ENCODE measurements at regions not wholly inside any gene's neighbourhood (a gene's known extent, or its start where the extent isn't known, plus 50 kb on each side); places are given as distances from the start of the nearest gene placed in this dataset.
"Not testable (repeated sequence)": the region's sequence is repeated elsewhere in the genome, so short reads cannot be mapped to it uniquely, and the experiment has no call there.

DNA sequence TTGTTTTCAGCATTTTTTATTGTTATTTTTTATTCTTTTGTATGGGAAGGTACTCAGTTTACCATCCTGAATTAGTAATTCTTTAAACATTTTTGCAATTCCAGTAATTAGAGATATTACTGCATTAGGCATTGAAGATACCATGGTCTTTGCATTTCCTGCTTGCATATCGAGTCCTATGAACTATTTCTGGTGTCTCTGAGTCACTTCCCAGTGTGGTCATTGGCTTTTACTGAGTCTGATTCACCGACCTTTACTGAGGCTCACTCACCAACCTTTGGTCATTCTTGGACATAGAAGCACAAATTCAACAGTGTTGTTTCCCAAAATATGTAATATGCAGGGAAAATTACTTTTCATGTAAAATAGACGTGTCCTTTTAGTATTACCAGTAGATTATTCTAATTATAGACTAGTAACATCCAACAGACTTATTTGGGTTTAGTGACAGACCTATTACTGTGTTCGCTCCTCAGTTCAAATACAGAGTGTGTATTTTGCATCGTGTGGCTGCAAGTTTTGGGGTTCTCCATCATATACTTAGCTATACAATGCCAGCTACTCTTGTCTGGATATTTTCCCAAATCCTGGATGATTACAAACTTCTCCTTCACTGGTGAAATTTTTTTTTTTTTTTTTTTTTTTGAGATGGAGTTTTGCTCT, 180.7 kb upstream of the PRSS1 start:
- peak; percentile 88 for DNase-seq (ENCODE audit: low read depth)

- DNase-seq (ENCODE audit: low read depth), result no peak
Observed at GRCh38 chr7:142567201-142568075, 181.8 kb upstream of the PRSS1 start.

GRCh38 chr7:142566271-142566670, 183.0 kb upstream of the PRSS1 start:
- DNase-seq (ENCODE audit: low read depth), result no peak

- not testable (repeated sequence) for DNase-seq (ENCODE audit: low read depth)
Observed at GRCh38 chr7:142564125-142564524, 185.1 kb upstream of the PRSS1 start.

- no peak for DNase-seq (ENCODE audit: low read depth)
Observed at GRCh38 chr7:142563470-142563869, 185.8 kb upstream of the PRSS1 start.

GRCh38 chr7:142562688-142563087, 186.6 kb upstream of the PRSS1 start:
- DNase-seq (ENCODE audit: low read depth), result no peak

DNA sequence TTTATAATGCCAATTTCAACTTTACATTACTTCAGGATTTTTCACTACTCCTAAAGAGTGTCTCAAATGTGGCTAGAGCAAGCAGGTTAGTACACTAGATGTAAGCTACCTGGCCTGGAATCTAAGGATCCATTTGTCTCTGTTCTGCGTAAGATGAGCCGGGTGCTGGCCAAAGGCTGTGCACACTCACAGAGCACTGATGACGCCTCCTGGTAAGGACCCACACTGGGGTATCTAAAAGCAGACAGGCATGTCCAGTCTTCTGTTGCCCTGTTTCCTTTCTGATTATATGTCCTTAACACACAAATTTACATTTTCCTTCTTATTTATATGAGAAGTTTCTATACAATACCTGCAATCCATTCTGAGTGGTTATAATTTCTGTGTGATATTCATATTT, 187.9 kb upstream of the PRSS1 start:
- DNase-seq (ENCODE audit: low read depth), result not testable (repeated sequence)

DNA sequence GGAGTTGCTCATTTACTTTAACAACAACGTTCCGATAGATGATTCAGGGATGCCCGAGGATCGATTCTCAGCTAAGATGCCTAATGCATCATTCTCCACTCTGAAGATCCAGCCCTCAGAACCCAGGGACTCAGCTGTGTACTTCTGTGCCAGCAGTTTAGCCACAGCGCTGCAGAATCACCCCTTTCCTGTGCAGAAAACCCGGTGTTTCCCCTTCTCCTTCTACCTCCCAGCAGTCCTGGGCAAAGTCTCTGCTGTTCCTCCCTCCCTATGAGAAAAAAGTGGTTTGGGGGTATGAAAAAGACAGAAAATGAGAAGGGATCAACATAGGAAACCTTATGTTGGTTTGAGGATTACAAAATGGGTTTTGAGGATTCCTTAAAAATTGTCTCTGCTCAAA, 188.5 kb upstream of the PRSS1 start:
- not testable (repeated sequence) for DNase-seq (ENCODE audit: low read depth)

DNA sequence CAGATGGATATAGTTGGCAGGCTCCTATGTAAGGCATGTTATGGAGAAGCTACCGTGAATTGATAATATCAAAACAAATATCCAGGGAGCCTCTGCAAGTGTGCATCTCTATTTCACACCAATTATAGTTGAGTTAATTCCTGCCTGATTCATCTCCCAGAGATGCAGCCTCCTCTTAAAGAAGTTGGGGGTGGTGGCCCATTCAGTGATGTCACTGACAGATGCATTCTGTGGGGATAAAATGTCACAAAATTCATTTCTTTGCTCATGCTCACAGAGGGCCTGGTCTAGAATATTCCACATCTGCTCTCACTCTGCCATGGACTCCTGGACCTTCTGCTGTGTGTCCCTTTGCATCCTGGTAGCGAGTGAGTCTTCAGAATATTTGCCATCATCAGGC, 189.1 kb upstream of the PRSS1 start:
- DNase-seq (ENCODE audit: low read depth), result no peak

- DNase-seq (ENCODE audit: low read depth), result no peak
Observed at GRCh38 chr7:142557971-142558582, 191.2 kb upstream of the PRSS1 start.

DNA sequence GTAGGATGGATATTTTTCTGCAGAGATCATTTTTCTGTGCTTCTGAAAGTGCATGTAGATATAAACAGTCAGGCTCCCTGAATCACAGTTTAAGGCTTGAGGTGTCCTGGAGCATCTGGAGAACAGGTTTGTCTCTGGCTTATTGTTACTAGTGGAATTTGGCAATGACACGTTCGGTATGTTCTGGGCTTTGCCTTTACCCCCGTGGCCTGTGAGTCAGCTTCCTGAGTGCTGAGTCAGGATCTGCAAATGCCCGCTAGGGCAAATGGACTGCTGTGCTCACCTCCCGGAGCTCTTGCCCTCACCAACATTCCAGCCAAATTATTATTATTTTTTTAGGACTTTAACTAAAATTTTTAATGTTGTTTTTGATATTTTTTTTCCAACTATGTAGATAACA, 192.5 kb upstream of the PRSS1 start:
- DNase-seq (ENCODE audit: low read depth), result peak; percentile 81

DNA sequence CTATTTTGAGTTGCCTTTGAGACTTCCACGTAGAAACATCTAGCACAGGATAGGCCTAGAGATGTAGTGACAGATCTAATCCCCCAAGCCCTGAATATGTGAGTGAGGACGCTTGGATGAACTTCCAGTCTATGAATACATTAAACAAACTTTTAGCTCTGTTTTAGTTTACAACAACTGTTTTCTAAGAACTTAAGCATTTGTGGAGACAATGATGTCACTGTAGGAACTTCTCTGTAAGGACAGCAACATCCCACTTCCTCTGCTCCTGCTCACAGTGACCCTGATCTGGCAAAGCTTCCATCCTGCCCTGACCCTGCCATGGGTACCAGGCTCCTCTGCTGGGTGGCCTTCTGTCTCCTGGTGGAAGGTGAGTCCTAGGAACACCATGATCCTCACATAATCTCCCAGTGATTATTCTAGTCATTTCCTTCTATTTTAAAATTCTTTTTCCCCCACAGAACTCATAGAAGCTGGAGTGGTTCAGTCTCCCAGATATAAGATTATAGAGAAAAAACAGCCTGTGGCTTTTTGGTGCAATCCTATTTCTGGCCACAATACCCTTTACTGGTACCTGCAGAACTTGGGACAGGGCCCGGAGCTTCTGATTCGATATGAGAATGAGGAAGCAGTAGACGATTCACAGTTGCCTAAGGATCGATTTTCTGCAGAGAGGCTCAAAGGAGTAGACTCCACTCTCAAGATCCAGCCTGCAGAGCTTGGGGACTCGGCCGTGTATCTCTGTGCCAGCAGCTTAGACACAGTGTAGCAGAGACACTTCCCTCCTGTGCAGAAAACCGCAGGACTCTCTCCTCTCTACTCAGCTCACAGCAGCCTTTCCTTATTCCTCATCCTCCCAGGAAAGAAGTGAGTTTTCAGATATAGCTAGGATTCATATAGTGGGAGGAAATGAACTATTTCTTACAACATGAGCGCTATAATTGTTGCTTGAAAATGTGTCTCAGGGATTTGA, 194.4 kb upstream of the PRSS1 start:
- DNase-seq (ENCODE audit: low read depth), result no peak

DNA sequence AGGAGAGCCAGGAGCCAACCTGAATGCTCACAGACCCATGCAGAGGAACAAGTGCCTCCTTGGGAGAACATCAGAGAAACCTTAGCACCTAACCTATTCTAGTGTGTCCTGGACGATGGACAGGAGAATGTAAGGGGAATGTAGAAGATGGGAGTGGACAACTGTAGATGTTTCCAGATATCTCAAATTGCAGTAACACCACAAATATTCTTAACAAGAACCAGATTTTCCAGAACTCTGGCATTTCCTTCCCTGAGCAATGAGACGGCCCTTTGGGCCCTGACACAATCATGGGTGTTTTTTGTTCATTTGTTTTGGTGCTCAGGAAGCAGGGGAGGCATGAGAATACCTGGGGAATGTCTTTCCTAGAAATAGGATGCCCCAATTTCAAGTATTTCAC, 196.1 kb upstream of the PRSS1 start:
- no peak for DNase-seq (ENCODE audit: low read depth)

DNA sequence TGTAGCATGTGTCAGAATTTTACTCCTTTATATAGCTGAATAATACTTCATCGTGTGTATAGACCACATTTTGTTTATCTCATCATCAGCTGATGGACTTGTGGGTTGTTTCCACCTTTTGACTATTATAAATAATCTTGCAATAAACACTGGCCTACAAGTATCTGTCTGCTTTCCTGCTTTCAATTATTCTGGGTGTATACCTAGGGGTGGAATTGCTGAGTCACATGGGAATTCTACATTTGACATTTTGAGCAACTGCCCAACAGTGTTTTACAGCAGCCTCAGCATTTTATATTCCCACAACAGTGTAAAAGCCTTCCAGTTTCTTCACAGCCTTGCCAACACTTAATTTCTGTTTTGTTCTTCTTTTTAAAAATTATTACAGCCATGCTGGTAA, 200.3 kb upstream of the PRSS1 start:
- DNase-seq (ENCODE audit: low read depth), result no peak

- DNase-seq (ENCODE audit: low read depth), result no peak
Observed at GRCh38 chr7:142546452-142546851, 202.8 kb upstream of the PRSS1 start.

DNA sequence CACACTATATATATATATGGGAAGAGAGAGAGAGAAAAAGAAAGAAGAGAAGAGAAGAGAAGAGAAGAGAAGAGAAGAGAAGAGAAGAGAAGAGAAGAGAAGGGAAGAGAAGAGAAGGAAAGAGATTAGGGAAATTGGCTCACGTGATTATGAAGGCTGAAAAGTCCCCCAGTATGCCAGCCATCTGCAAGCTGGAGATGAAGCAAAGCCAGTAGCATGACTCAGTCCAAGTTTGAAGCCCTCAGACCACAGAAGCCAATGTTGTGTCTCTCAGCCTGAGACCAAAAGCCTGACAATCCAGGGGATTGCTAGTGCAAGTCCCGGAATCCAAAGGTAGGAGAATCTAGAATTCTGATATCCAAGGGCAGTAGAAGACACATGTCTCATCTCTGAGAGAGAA, 206.3 kb upstream of the PRSS1 start:
- no peak for DNase-seq (ENCODE audit: low read depth)

- no peak for DNase-seq (ENCODE audit: low read depth)
Observed at GRCh38 chr7:142542105-142542504, 207.2 kb upstream of the PRSS1 start.

GRCh38 chr7:142540371-142540770, 208.9 kb upstream of the PRSS1 start:
- DNase-seq (ENCODE audit: low read depth), result no peak

DNA sequence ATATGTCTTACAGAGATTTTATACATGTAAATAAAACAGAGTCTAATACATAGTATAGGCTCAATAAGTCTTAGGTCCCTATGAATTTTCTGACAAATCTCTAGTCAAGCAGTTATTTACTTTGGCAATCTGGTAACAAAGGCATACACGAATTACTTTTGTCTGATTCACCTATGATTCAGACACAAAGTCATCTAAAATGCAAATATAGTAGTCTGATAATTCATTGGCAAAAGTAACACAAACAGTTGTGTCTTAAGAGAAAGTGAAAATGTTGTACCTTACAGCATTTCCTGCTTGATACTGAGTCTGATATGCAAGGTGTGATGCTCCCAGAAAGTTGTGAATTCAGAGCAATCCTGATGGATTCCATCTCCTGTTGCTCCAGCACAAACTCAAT, 209.4 kb upstream of the PRSS1 start:
- no peak for DNase-seq (ENCODE audit: low read depth)

GRCh38 chr7:142537760-142538159, 211.5 kb upstream of the PRSS1 start:
- DNase-seq (ENCODE audit: low read depth), result no peak

GRCh38 chr7:142535123-142535779, 214.0 kb upstream of the PRSS1 start:
- DNase-seq (ENCODE audit: low read depth), result peak; percentile 69

Measured in stromal cell of bone marrow (primary cell).